Embryonic facial prominence (tissue), 1 donor: ENCODE measurements at regions not wholly inside any gene's neighbourhood (a gene's known extent, or its start where the extent isn't known, plus 50 kb on each side); places are given as distances from the start of the nearest gene placed in this dataset.

Experiments used
- DNase-seq: peaks from one replicate; pipeline ENCODE4 v3.0.0-alpha.2; 2016; ENCODE audit errors: extremely low spot score

- DNase-seq = no peak
These were observed 163.4 kb upstream of the USP24 start for GRCh38 chr1:55378582-55378981.

- DNase-seq = no peak
These were observed 161.7 kb upstream of the USP24 start for GRCh38 chr1:55376897-55377296.

GRCh38 chr1:55375617-55376258 lies 160.6 kb upstream of the USP24 start:
- DNase-seq = no peak

- no peak for DNase-seq
These were observed 159.8 kb upstream of the USP24 start for GRCh38 chr1:55374801-55375616.

GRCh38 chr1:55374216-55374615 lies 159.1 kb upstream of the USP24 start:
- DNase-seq = no peak

GRCh38 chr1:55369474-55369873 lies 154.3 kb upstream of the USP24 start:
- DNase-seq = no peak

- no peak for DNase-seq
These were observed 153.5 kb upstream of the USP24 start for GRCh38 chr1:55368698-55369097.

GRCh38 chr1:55367273-55367672 lies 152.1 kb upstream of the USP24 start:
- DNase-seq = no peak

GRCh38 chr1:55364216-55364615 lies 149.1 kb upstream of the USP24 start:
- DNase-seq = no peak

GRCh38 chr1:55363268-55363667 lies 148.1 kb upstream of the USP24 start:
- DNase-seq = no peak

- no peak for DNase-seq
These were observed 147.4 kb upstream of the USP24 start for GRCh38 chr1:55362558-55362957.

GRCh38 chr1:55359611-55360010 lies 144.4 kb upstream of the USP24 start:
- no peak for DNase-seq

- no peak for DNase-seq
These were observed 143.4 kb upstream of the USP24 start for GRCh38 chr1:55358581-55358980.

GRCh38 chr1:55355549-55355948 lies 140.4 kb upstream of the USP24 start:
- no peak for DNase-seq

GRCh38 chr1:55353707-55354620 lies 138.8 kb upstream of the USP24 start:
- no peak for DNase-seq

GRCh38 chr1:55352811-55353180 lies 137.6 kb upstream of the USP24 start:
- DNase-seq = no peak

- no peak for DNase-seq
These were observed 137.1 kb upstream of the USP24 start for GRCh38 chr1:55352080-55352810.

GRCh38 chr1:55348356-55348755 lies 133.2 kb upstream of the USP24 start:
- DNase-seq = no peak

GRCh38 chr1:55347866-55348265 lies 132.7 kb upstream of the USP24 start:
- no peak for DNase-seq

GRCh38 chr1:55347041-55347440 lies 131.9 kb upstream of the USP24 start:
- DNase-seq = no peak

GRCh38 chr1:55346586-55346985 lies 131.4 kb upstream of the USP24 start:
- no peak for DNase-seq

GRCh38 chr1:55339681-55340080 lies 124.5 kb upstream of the USP24 start:
- DNase-seq = no peak
